Breast epithelium (tissue), 3 donors: ENCODE measurements at regions not wholly inside any gene's neighbourhood (a gene's known extent, or its start where the extent isn't known, plus 50 kb on each side); places are given as distances from the start of the nearest gene placed in this dataset.

Source experiments
- POLR2A ChIP-seq: fragments of 450-650 bp; IDR thresholded peaks from one replicate; pipeline ENCODE4 v1.6.1; 2016; ENCODE audit warnings: antibody characterized with exemption, mild to moderate bottlenecking, moderate library complexity
- POLR2AphosphoS5 ChIP-seq, 3 donors: sonication (generic); formaldehyde crosslinking; IDR thresholded peaks; one replicate each; pipeline ENCODE4 v1.6.1; 2017; ENCODE audit warnings: antibody characterized with exemption in 3 of 3
- TF ChIP-seq, protein P1 (sequence below), 3 donors: fragments of 450-650 bp; IDR thresholded peaks; one replicate each; pipeline ENCODE4 v1.5.1; 2016 to 2017; ENCODE audit warnings: antibody characterized with exemption in 3 of 3, mild to moderate bottlenecking in 3 of 3, moderate library complexity in 3 of 3

DNA sequence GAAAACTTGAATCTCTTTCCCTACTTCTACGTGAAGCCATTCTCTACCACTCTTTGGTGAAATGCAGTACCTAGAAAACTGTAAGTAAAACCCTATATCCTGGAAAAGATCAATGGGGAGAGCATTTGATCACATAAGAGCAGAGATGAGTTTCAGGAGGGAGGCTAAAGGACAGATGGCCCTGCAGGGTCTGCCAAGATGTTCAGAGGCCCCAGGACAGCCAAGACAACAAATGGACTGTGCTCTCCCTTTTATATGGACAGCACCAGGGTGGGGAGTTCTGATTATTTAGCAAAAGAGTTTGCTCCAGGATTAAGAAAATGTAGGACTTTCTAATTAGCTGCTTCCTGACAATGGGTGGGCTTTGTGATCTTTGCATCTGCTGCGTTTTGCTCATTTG is 101.7 kb downstream of the DCK start:
- TF ChIP-seq, protein P1, sequence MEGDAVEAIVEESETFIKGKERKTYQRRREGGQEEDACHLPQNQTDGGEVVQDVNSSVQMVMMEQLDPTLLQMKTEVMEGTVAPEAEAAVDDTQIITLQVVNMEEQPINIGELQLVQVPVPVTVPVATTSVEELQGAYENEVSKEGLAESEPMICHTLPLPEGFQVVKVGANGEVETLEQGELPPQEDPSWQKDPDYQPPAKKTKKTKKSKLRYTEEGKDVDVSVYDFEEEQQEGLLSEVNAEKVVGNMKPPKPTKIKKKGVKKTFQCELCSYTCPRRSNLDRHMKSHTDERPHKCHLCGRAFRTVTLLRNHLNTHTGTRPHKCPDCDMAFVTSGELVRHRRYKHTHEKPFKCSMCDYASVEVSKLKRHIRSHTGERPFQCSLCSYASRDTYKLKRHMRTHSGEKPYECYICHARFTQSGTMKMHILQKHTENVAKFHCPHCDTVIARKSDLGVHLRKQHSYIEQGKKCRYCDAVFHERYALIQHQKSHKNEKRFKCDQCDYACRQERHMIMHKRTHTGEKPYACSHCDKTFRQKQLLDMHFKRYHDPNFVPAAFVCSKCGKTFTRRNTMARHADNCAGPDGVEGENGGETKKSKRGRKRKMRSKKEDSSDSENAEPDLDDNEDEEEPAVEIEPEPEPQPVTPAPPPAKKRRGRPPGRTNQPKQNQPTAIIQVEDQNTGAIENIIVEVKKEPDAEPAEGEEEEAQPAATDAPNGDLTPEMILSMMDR (IDR thresholded peaks at IDR 0.05) = no peak
- TF ChIP-seq POLR2A (no peak), POLR2AphosphoS5 (IDR thresholded peaks at IDR 0.05) (no peak)
